Stimulated activated CD8-positive, alpha-beta memory T cell treated with anti-CD3 and anti-CD28 coated beads, Interleukin-2, amount 100 ng/mL, for 48 hours (primary cell): ENCODE measurements at regions not wholly inside any gene's neighbourhood (a gene's known extent, or its start where the extent isn't known, plus 50 kb on each side); places are given as distances from the start of the nearest gene placed in this dataset.

Experiments
- DNase-seq, 2 donors: peaks; one replicate each; pipeline ENCODE4 v3.0.0-alpha.2; 2020; ENCODE audit warnings: low read depth in 2 of 2

DNA sequence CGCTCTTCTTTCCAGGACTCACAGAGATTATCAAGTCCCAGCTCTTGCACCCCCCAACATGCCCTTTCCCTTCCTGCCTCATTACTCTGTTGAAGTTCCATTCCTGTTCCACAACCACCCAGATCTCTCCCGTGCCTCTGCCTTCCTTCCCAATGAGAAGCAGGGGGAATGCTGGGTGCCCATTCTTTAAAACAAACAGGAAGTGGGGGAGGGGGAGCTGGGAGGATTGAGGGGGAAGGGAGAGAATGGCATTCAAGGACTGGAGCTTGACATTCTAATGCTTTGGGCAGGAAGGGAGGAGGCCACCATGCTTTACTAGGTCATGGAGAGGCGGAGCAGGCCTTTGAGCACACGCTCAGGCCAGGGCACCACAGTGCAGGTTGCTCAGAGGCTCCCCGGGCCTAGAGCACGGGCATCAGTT is 150.3 kb upstream of the IRF2BP2 start:
- no peak for DNase-seq

DNA sequence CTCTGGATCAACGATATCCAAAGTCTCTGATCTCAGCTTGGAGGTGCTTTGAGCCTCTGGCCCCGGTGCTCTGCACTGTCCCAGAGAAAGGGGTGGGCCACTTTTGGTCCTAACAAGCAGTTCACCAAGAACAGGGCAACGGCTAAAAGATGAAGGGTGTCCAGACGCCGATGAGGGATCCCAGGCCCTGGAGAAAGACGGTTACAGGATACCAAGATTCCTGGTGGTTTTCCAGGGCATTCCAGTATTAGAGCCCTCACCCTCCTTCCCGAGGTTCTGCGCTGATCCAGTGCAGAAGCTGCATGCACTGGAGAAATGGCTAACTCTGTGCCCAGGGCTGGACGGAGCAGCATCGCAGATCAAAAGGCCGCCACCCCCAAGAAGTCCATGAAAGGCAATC is 149.9 kb upstream of the IRF2BP2 start:
- DNase-seq = no peak

- no peak for DNase-seq
Observed at GRCh38 chr1:234758851-234759250, 148.9 kb upstream of the IRF2BP2 start.

DNA sequence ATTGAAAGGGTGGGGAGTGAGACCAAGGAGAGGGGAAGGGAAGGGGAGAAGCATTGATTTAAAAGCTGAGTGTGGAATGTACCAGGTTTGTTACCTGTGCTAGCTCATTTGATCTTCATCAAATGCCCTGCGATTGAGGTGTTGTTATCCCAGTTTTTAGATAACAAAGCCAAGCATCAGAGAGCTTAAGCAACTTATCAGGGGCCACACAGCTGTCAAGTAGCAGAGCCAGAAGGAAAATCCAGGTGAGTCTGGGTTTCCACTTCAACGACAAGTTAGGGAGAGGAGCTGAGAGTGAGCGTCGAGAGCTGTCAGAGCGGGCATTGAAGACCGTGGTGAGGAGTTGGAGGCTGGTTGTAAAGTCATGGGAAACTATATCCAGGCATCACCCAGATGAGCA is 146.9 kb upstream of the IRF2BP2 start:
- no peak for DNase-seq

- no peak for DNase-seq
Observed at GRCh38 chr1:234756066-234756774, 146.2 kb upstream of the IRF2BP2 start.

DNA sequence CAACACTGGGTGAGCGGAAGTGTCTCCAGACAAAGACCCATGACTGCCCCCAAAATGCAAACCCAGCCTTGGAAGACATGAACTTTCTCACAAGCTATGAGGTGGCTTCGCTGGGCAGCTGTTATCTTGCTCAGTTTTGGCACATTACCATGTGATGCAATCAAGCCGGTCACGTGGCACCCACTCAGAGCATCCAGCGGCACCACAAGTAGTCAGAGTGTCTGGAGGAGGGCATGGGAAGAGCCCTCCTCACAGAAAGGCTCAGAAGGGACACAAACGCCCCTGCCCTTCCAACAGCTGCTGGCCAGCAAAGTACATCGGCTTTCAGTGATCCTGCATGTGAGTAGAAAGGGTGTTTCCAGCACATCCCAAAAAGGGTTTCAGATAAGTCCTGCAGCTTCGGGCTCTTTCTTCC is 145.5 kb upstream of the IRF2BP2 start:
- DNase-seq = no peak

GRCh38 chr1:234753979-234754378 is 144.0 kb upstream of the IRF2BP2 start:
- no peak for DNase-seq

- no peak for DNase-seq
Observed at GRCh38 chr1:234752927-234753326, 142.9 kb upstream of the IRF2BP2 start.

DNA sequence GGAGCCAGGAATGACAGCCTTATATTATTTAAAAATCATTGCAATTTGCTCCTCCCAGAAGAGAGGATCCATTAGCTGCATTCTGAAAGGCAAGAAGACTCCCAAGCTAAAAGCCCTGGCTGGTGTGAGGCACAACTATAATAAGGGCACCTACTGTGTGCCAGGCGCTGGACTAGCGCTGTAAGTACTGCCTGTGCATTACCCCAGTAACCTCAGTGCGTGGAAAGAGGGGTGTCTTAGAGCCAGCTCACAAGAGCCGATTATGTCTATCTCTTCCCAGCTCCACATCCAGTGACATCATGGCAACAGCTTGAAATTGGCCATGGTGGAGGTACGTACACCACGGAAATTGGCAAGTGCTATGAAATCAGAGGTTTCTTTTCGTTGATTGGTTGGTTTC is 141.7 kb upstream of the IRF2BP2 start:
- DNase-seq = no peak

GRCh38 chr1:234750922-234751627 is 141.1 kb upstream of the IRF2BP2 start:
- no peak for DNase-seq

GRCh38 chr1:234748713-234749112 is 138.7 kb upstream of the IRF2BP2 start:
- DNase-seq = no peak

DNA sequence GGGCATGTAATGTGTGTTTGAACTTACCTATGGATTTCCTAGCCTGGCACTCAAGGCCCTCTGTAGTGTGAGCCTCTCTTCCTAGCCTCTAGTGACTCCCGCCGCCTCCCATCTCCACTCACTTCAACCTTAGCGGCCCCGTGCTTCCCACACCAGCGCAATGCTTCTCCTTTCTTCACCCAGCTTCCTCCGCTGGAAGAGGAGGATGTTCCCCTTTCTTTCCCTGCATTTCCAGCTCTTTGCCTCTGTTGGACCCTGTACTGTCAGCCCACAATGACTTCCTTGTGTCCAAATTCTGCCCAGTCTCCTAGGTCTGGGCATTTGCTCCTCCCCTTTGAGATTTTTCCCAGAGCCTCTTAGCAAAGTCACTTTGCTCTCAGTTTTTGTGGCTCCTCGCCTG is 138.1 kb upstream of the IRF2BP2 start:
- no peak for DNase-seq

DNA sequence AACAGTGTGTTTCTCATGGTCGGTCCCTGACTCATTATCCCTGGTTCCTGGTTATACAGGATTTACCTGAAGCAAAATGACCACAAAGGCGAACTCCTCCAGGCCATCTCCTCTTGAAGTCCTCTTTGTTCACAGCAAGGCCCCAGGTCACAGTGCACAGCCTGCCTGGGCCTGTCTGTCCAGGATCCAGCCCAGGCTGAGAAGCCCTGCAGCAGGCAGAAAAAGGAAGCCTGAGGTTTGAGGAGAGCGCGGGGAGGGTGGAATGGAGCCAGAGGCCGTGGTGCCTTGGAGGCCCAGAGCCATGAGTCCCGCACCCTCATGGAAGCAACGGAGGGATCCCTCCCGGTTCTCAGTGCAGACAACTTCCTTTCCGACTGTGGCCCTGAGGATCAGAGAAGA is 136.8 kb upstream of the IRF2BP2 start:
- DNase-seq = no peak

DNA sequence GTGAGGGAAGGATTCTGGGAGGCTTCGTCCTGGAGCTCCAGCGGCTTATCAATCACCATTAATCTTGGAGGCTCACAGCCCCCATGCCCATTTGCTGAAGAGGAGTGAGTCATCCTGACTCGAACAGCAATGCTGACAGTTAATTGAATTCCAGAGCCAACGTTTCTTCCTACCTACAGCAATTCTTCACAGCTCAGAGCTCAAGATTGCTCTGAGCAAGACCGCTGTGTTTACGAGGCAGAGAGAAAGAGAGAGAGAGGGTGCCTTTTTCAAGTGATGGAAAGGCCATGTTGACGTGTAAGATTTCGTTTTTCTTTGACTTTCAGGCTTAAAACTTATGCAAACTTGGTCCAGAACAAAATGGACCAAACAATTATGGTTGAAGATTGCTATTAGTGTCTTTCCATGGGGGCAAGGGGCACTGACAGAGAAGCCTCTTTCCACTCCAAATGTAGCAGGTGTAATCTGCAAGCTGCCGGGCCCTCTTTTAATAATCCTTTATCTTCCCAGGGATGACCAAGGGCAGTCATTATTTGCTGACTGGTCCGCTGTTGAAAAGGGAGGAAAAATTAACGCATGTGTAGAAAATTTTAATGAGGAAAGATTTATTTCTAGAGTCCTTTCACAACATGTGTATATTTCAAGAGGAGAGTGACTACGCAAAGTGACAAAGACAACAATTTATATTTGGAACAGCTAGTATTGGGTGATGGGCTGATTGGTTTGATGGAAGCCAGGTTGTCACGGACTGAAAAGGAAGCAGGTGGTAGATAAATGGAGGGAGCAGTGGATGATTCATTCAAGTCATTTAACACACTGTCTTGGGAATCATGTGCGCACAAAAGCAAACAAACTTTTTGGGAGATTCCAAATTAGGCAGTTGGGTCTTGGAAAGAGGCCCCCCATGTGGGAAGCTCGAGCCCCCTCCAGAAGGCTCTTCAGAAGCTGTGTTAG is 136.1 kb upstream of the IRF2BP2 start:
- DNase-seq = no peak

DNA sequence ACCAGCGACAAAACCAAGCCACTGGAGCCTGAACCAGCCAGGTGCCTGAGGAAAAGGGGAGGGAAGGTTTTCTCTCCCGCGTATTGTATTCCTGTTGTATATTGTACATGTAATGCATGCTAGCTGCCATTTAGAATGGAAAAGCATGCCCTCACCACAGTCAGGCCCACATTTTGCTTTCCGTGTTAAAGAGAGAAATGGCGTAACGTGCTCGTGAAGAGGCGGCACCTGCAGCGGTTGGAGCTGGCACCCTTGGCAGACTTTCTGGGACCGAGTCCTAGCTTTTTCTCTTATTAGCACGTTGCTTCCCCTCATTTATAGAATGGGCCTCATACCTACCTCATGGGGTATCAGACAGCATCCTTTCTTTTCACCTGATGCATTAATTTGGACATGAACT is 135.3 kb upstream of the IRF2BP2 start:
- no peak for DNase-seq

DNA sequence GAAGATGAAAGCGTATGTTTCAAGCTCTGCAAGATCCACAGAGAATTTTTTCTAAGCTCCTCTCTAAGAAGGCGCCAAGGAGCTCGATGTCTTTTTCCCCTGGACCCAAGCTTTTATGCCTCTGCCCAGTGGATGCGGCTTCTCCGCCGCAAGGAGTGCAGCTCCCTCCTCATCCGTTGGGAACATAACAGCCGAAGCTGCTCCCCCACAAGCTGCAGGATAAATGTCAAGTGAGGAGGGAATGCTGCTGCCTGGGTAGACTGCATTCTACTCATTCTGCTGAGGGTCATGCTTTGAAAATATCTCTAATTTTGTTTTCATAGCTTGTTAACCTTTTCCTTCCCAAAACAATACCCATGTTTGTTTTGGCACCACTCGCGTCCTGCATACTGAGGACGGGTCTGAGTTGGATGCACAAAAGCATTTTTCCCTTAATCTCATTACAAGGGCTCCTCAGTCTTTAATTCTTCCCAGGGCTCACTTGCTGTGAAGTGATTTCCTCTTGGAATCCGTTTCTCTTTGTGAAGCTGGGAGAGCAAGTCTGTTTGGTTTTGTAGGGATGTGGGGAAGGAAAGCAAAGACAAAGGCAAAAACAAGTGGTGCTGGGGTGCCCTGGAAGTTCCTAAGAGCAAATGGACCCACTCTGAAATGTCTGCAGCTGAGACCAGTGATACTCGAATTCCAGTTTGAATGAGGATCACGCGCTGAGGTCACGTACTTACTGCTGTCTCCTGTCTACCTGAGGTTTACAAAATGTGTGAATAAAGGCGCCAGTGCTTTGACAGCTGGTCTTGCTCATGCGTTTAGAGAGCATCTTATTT is 134.0 kb upstream of the IRF2BP2 start:
- no peak for DNase-seq

- no peak for DNase-seq
Observed at GRCh38 chr1:234742622-234743021, 132.6 kb upstream of the IRF2BP2 start.

DNA sequence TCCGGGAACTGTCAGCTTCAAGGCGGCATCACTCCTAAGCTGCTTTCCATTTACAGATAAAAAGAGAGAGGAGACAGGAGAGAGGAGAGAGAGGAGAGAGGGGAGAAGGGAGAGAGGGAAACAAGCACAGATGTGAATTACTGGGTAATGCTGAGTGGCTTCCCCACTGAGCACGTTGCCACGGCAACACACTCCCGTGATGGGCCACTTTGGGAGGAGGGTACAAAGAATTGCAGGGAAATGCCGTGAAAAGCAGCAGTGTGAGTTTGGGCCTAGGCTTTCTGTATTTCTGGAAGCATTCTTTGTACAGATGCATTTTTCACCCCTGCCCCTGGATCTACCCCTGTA is 128.0 kb upstream of the IRF2BP2 start:
- DNase-seq = no peak

DNA sequence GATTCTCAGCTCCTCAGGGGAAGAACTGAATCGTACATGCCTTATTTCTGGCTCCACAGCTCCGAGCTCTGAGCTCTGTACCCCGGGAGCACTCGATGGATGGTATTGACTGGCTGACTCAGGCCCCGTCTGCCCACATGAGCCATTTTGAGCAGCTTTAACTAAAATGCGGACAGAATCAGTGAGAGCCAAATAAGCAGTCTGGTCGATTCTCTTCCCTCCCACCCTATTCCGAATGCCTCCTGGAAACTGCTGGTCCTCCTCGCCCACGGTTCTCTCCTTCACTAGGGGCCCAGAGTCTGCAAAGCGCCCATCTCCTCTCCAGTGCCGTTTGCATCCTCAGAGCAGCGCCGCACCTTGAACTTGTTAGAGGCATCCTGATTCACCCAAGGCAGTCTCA is 125.9 kb upstream of the IRF2BP2 start:
- DNase-seq = no peak

GRCh38 chr1:234735476-234735875 is 125.5 kb upstream of the IRF2BP2 start:
- DNase-seq = no peak

DNA sequence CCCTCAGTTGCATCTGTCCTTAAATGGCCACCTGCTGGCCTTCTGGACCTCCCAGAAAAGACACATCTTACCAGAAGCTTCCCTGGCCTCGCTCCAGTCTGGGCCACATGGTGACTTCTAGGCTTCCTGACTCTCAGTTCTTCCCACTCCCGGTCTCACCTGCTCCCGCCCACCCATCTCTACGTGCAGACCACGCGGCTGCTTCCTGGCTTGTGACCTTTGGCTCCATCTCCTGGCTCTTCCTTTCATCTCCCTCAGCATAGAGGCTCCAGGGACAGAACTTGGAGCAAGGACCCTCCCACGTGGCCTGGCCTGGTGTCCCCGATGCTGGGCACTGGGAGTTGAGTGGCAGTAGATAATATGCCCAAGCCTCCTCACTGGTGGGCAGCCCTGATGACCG is 124.9 kb upstream of the IRF2BP2 start:
- no peak for DNase-seq

DNA sequence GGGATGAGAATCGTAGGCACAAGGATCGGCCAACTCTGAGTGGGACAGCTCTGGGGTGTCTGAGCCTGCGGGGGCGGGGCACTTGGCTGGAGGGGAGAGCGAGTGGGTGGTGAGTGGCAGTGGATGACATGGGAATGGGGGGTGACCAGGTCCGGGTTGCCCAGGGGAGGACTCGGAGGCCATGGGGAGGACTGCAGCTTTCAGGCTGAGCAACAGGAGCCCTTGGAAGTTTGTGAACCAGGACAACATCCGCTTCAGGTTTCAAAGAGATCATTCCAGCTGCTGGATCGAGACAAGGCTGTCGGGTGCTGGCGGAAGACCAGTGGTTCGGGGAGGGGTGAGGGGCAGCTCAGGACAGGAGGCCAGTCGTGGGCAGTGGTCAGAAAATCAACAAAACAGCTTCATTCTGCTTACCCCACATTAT is 124.4 kb upstream of the IRF2BP2 start:
- no peak for DNase-seq
